Mucosa of rectum (tissue), 2 donors: ENCODE measurements at regions not wholly inside any gene's neighbourhood (a gene's known extent, or its start where the extent isn't known, plus 50 kb on each side); places are given as distances from the start of the nearest gene placed in this dataset.

ENCODE experiments used
- H3K27ac ChIP-seq, 2 donors: one replicate each; pipeline ENCODE4 v1.7.0; 2013; ENCODE audit warnings: inconsistent platforms in 2 of 2, low read depth in 2 of 2, low read length in 2 of 2
- H3K27me3 ChIP-seq, 2 donors: one replicate each; pipeline ENCODE4 v1.7.0; 2013; ENCODE audit warnings: low read length in 2 of 2; ENCODE audit not compliant: control insufficient read depth in 2 of 2, insufficient read depth in 2 of 2
- H3K36me3 ChIP-seq, 2 donors: one replicate each; pipeline ENCODE4 v1.7.0; 2013; ENCODE audit warnings: low read length in 2 of 2; ENCODE audit not compliant: control insufficient read depth in 2 of 2, insufficient read depth in 2 of 2
- H3K4me1 ChIP-seq, 2 donors: one replicate each; pipeline ENCODE4 v1.7.0; 2013; ENCODE audit warnings: low read length in 2 of 2, mild to moderate bottlenecking in 1 of 2; ENCODE audit not compliant: control insufficient read depth in 2 of 2, insufficient read depth in 2 of 2
- H3K4me3 ChIP-seq, 2 donors: one replicate each; pipeline ENCODE4 v1.7.0; 2013; ENCODE audit warnings: low read length in 2 of 2
- H3K9ac ChIP-seq, 2 donors: one replicate each; pipeline ENCODE4 v1.7.0; 2013; ENCODE audit warnings: low read length in 2 of 2, low read depth in 1 of 2, mild to moderate bottlenecking in 1 of 2
- H3K9me3 ChIP-seq, 2 donors: one replicate each; pipeline ENCODE4 v1.7.0; 2013; ENCODE audit warnings: low read length in 2 of 2; ENCODE audit not compliant: control insufficient read depth in 2 of 2
- donor health status: healthy.
- donor health status: Normal muscosa, but diverticular disease.

DNA sequence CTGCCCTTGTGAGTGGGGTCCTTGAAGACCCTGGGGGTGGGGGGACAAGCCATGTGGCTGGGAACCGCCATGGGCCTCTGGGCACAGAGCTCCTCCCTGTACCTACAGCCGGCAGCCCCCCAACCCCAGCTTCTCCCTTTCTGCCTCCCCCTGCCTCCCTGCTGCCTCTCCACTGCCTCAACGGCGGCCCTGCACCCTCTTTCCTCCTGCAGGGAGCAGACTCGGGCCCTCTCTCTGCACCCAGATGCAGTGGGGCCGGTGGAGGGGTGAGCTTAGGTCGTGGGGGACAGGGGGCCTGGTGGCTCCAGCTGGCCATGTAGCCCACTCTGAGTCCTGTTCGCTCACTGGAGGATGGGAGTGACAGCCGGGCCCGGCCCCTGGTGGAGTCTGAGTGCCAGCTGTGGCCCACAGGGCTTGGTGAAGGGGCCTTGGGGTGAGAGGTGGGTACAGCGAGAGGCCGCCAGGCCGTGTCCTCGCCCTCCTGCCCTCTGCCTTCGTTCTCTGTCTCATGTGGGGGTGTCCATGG, 139.3 kb upstream of the COL5A1 start:
- no peak overlapping the region for H3K9ac ChIP-seq
- peaks cover 2 to 4% of the 10 kb centered on the region in 2 donors for H3K4me1 ChIP-seq
- H3K36me3 ChIP-seq = no peaks in the 10 kb centered on the region
- H3K4me3 ChIP-seq = no peak overlapping the region
- no peak overlapping the region for H3K27ac ChIP-seq
- H3K9me3 ChIP-seq = no peaks in the 10 kb centered on the region
- peaks cover 0 to 4% of the 10 kb centered on the region in 2 donors for H3K27me3 ChIP-seq

DNA sequence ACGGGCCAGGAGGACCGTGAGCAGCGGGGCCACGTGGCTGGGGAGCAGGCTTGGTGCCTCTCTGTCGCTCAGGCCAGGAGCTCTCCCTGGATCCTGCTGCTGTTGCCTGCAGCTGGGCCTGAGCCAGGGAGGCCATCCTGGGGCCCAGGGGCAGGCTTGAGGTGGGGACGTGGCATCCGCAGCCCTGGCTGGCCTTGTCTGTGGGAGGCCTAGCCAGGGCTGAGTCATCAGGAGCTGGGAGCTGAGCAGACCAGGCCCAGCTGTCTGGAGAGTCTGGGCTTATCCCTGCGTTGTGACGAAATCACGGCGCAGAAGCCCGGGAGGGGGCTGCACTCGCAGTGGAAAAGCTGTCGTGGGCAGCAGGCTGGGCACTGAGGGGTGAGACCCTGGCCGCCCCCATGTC, 138.8 kb upstream of the COL5A1 start:
- H3K27me3 ChIP-seq = peaks cover 0 to 4% of the 10 kb centered on the region in 2 donors
- H3K9me3 ChIP-seq = no peaks in the 10 kb centered on the region
- no peak overlapping the region for H3K27ac ChIP-seq
- no peak overlapping the region for H3K4me3 ChIP-seq
- peaks cover 2 to 4% of the 10 kb centered on the region in 2 donors for H3K4me1 ChIP-seq
- H3K36me3 ChIP-seq = no peaks in the 10 kb centered on the region
- H3K9ac ChIP-seq = no peak overlapping the region

DNA sequence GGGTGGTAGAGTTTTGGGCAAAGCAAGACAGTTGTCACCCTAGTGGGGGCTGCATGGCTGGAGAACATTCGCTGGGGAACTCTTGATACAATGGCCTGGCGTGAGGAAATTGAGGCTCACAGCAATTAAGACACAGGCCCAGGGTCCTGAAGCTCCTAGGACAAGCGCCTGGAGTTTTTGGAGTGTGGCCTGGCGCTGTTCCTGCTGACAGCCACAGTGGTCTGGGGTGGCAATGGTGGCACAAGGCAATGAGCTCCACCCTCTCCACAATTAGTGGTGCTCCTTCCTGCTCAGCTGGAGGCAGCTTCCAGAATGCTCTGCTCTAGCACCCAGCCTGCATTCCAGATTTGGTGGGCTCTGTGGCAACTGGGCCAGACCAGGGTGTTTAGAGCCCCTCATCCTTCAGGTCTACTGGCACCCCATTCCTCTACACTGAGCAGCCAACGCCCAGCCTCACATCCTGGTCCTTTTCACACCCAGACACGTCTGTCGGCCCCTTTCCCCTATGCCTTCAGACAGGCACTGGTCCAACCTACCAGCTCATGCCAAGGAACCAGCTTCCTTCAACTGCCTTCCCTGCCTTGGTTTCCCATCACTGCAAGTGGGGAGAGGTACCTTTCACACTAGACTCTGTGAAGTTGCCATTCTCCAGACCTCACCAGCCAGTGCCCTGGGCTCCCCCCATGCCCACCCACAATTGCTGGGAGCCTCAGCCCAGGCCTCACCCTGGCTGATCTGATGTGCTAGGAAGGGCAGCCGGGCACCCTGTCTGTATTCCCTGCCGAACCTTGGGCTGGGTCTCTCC, 138.1 kb upstream of the COL5A1 start:
- Histone ChIP-seq H3K4me1 (peaks cover 2 to 4% of the 10 kb centered on the region in 2 donors), H3K27ac (no peak overlapping the region), H3K27me3 (peaks cover 0 to 4% of the 10 kb centered on the region in 2 donors), H3K4me3 (no peak overlapping the region), H3K9ac (no peak overlapping the region), H3K36me3 (no peaks in the 10 kb centered on the region), H3K9me3 (no peaks in the 10 kb centered on the region)

DNA sequence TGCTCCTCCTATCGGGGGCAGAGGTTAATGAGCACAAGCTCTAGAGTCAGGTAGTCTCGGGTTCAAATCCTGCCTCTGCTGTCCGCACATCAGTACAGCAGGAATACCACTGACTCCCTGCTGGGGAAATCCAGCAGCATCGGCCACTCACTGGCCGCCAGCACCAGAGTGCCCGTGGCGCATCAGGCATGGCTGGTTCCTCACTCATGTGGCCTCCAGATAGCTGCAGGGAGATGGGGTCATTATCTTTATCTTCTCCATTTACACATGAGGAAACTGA, 137.6 kb upstream of the COL5A1 start:
- no peak overlapping the region for H3K27ac ChIP-seq
- no peak overlapping the region for H3K4me3 ChIP-seq
- H3K36me3 ChIP-seq = no peaks in the 10 kb centered on the region
- peaks cover 2 to 4% of the 10 kb centered on the region in 2 donors for H3K4me1 ChIP-seq
- H3K9me3 ChIP-seq = no peaks in the 10 kb centered on the region
- H3K9ac ChIP-seq = no peak overlapping the region
- peaks cover 0 to 4% of the 10 kb centered on the region in 2 donors for H3K27me3 ChIP-seq

DNA sequence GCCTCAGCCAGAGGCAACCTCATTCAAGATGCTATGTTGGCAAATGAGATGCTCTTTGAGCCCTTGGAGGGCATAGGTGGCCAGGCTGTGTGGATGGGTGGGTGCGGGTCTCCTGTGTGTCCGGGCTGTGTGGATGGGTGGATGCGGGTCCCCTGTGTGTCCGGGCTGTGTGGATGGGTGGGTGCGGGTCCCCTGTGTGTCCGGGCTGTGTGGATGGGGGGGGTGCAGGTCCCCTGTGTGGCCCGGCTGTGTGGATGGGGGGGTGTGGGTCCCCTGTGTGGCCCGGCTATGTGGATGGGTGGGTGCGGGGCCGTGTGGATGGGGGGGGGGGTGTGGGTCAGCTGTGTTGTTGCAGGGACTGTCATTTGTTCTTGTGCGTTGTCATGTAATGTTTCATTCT, 136.6 kb upstream of the COL5A1 start:
- Histone ChIP-seq H3K4me1 (peaks cover 2 to 4% of the 10 kb centered on the region in 2 donors), H3K4me3 (no peak overlapping the region), H3K36me3 (no peaks in the 10 kb centered on the region), H3K9me3 (no peaks in the 10 kb centered on the region), H3K27ac (no peak overlapping the region), H3K9ac (no peak overlapping the region), H3K27me3 (peaks cover 0 to 4% of the 10 kb centered on the region in 2 donors)

DNA sequence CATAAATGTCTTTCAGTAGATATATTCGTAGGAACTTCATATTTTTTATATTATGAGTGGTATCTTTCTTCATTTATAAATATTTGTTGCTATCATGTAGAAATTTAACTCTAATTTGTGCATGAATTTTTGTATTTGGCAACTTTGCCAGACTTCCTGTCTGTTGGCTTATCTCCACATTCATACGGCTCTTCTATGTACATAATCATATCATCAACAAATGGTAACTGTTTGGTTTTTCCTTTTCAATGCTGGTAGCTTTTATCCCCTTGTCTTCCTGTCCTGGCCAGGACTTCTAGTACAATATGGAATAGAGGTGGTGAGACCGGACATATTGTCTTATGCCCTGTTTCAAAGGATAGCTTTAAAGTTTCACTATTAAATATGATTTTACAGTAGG, 132.3 kb upstream of the COL5A1 start:
- H3K27ac ChIP-seq = no peak overlapping the region
- H3K9ac ChIP-seq = no peak overlapping the region
- no peak overlapping the region for H3K4me3 ChIP-seq
- H3K27me3 ChIP-seq = peaks cover 0 to 4% of the 10 kb centered on the region in 2 donors
- H3K4me1 ChIP-seq = no peaks in the 10 kb centered on the region
- H3K36me3 ChIP-seq = no peaks in the 10 kb centered on the region
- H3K9me3 ChIP-seq = no peaks in the 10 kb centered on the region

DNA sequence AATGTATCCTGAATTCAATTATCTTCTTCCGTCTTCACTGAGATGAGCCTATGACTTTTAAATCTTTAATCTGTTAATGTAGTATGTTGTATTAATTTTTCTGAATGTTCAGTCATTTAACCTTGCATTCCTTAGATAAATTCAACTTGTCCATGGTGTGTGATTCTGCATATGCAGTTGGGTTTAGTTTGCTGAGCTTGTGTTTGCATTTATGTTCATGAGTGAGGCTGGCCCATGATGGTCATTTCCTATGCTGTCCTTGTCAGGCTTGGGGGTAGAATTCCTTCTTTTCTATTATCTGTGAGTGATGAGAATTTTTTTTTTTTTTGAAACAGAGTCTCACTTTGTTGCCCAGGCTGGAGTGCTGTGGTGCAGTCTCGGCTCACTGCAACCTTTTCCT, 131.8 kb upstream of the COL5A1 start:
- Histone ChIP-seq H3K4me1 (no peaks in the 10 kb centered on the region), H3K9me3 (no peaks in the 10 kb centered on the region), H3K27ac (no peak overlapping the region), H3K36me3 (no peaks in the 10 kb centered on the region), H3K27me3 (peaks cover 0 to 4% of the 10 kb centered on the region in 2 donors), H3K9ac (no peak overlapping the region), H3K4me3 (no peak overlapping the region)

DNA sequence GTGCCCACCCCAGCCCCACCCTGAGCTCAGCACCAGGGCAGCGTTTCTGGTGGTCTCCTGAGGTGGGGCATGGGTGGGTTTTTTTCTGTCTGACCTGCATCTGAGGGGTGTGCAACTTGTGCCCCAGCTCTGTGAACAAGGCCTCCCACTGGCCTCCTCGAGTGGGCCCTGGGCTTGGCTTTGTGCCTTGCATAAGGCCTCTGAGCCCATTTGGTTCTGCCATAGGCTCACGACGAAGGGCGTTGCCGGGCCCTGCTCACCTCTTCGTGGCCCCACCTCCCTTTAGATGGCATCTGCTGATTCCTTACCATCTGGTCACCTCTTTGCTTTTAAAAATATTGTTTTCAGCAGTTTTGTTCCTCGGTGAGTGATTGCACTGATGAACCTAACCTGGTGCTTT, 127.1 kb upstream of the COL5A1 start:
- Histone ChIP-seq H3K9ac (no peak overlapping the region), H3K4me1 (no peaks in the 10 kb centered on the region)

DNA sequence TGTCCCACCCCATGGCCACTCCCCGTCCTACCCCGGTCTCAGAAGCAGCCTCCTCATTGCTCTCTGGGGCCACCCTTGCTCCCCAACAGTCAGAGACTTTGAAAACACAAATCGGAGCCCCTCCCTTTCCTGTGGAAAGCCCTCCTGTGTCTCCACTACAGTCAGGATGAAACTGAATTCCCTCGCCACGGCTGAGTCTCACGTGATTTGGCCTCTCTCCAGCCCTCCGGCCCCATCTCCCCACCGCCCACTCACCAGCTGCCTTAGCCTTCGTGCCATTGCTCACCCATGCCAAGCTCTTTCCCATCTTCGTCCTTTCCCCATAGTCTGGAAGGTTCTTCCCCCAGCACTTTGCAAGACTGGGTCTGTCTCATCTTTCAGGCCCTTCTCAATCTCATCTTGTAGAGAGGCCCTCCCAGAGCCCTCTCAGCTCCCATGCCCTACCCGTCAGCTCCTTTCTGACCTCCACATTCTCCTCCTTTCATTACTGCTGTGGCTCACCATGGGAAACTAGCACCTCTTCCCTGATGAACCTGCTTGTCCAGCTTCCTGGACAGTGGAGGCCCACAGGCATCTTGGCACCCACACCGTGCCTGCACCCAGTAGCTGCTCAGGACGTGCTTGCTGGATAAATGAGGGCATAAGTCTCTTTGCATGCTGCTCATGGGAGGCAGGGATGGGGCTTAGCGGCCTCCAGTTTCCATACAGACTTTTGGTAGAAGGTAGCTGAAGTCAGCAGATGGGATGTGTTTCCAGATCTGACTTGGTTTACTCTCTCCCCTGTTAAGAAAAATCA, 126.4 kb upstream of the COL5A1 start:
- H3K9me3 ChIP-seq = no peaks in the 10 kb centered on the region
- no peak overlapping the region for H3K9ac ChIP-seq
- no peak overlapping the region for H3K4me3 ChIP-seq
- H3K27me3 ChIP-seq = peaks cover 0 to 8% of the 10 kb centered on the region in 2 donors
- no peaks in the 10 kb centered on the region for H3K4me1 ChIP-seq
- H3K36me3 ChIP-seq = no peaks in the 10 kb centered on the region
- H3K27ac ChIP-seq = no peak overlapping the region

More for the DNA sequence above, 127.1 kb upstream of the COL5A1 start:
- Histone ChIP-seq H3K4me3 (no peak overlapping the region), H3K36me3 (no peaks in the 10 kb centered on the region), H3K27ac (no peak overlapping the region), H3K9me3 (no peaks in the 10 kb centered on the region), H3K27me3 (peaks cover 0 to 8% of the 10 kb centered on the region in 2 donors)

DNA sequence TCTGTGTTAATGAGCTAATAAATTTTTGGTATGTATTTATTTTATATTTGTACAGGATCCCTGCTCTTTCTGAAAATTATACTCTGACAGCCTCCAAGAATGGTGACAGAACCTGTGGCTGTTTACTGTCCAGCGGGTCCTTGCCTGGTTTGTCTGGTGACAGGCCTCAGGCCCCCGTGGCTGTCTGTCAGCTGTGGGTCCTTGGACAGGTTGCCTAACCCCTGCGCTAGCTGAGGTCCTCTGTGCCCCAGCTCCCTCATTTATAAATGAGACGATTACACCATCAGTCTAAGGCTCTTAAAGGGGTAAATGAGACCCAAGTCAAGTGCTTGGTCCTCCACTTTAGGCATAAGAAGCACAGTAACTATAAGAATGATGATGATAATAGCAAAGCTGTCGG, 125.1 kb upstream of the COL5A1 start:
- Histone ChIP-seq H3K27ac (no peak overlapping the region), H3K36me3 (no peaks in the 10 kb centered on the region), H3K27me3 (peaks cover 0 to 8% of the 10 kb centered on the region in 2 donors), H3K4me1 (no peaks in the 10 kb centered on the region), H3K4me3 (no peak overlapping the region), H3K9me3 (peaks cover 0 to 2% of the 10 kb centered on the region in 2 donors), H3K9ac (no peak overlapping the region)
